Osteoblast (primary cell): ENCODE measurements at regions not wholly inside any gene's neighbourhood (a gene's known extent, or its start where the extent isn't known, plus 50 kb on each side); places are given as distances from the start of the nearest gene placed in this dataset.

Experiments used
- DNase-seq: peaks from one replicate; pipeline ENCODE4 v3.0.0; 2011; ENCODE audit warnings: low spot score, mixed read lengths; ENCODE audit not compliant: insufficient read length; ENCODE audit errors: missing footprints
- H2AFZ ChIP-seq: 2 replicates; pipeline ENCODE4 v1.6.0; 2011; ENCODE audit warnings: mild to moderate bottlenecking, low read length
- H3K27ac ChIP-seq: 2 replicates; pipeline ENCODE4 v1.5.1; 2011; ENCODE audit warnings: mild to moderate bottlenecking, low read depth, low read length, moderate library complexity
- H3K27me3 ChIP-seq: 2 replicates; pipeline ENCODE4 v1.6.0; 2012; ENCODE audit warnings: mild to moderate bottlenecking, control low read depth, inconsistent platforms, low read length, moderate library complexity; ENCODE audit not compliant: insufficient read depth
- H3K36me3 ChIP-seq: 2 replicates; pipeline ENCODE4 v1.5.1; 2011; ENCODE audit warnings: mild to moderate bottlenecking, low read length, control low read depth, moderate library complexity; ENCODE audit not compliant: insufficient read depth
- H3K4me1 ChIP-seq: 2 replicates; pipeline ENCODE4 v1.5.1; 2011; ENCODE audit warnings: mild to moderate bottlenecking, low read length, control low read depth, moderate library complexity; ENCODE audit not compliant: insufficient read depth
- H3K4me2 ChIP-seq: 2 replicates; pipeline ENCODE4 v1.6.0; 2011; ENCODE audit warnings: mild to moderate bottlenecking, low read length; ENCODE audit not compliant: insufficient read depth
- H3K4me3 ChIP-seq: fragments of 200-600 bp; sonication (generic); 3 replicates; pipeline ENCODE4 v1.5.1; 2012; ENCODE audit warnings: mild to moderate bottlenecking, low read length, inconsistent platforms; ENCODE audit not compliant: insufficient read depth
- H3K79me2 ChIP-seq: 2 replicates; pipeline ENCODE4 v1.6.0; 2012; ENCODE audit warnings: mild to moderate bottlenecking, low read length, control low read depth, inconsistent platforms; ENCODE audit not compliant: insufficient read depth
- H3K9me3 ChIP-seq: 2 replicates; pipeline ENCODE4 v1.5.1; 2011; ENCODE audit warnings: low read depth, low read length, control low read depth
- H4K20me1 ChIP-seq: 2 replicates; pipeline ENCODE4 v1.6.0; 2012; ENCODE audit warnings: mild to moderate bottlenecking, low read length, control low read depth; ENCODE audit not compliant: insufficient read depth
- CTCF ChIP-seq: IDR thresholded peaks from 2 replicates; pipeline ENCODE4 v1.5.1; 2011; ENCODE audit warnings: mild to moderate bottlenecking, low read depth, low read length, moderate library complexity; ENCODE audit errors: extremely low read depth

- no peaks in the 10 kb centered on the region for H3K79me2 ChIP-seq
- H3K9me3 ChIP-seq, result peaks cover 2% of the 10 kb centered on the region
- no peak overlapping the region for H3K4me3 ChIP-seq
- no peak overlapping the region for H3K4me2 ChIP-seq
- H4K20me1 ChIP-seq, result no peaks in the 10 kb centered on the region
- no peak for DNase-seq
- no peak overlapping the region for H3K27ac ChIP-seq
- H2AFZ ChIP-seq, result no peak overlapping the region
- no peaks in the 10 kb centered on the region for H3K4me1 ChIP-seq
- no peak for TF ChIP-seq CTCF
- H3K36me3 ChIP-seq, result no peaks in the 10 kb centered on the region
- H3K27me3 ChIP-seq, result no peaks in the 10 kb centered on the region
Observed at GRCh38 chr9:25517701-25518100, 160.5 kb downstream of the TUSC1 start.

- no peak overlapping the region for H3K4me3 ChIP-seq
- no peak for DNase-seq
- H3K27ac ChIP-seq, result no peak overlapping the region
- no peak for TF ChIP-seq CTCF
- no peaks in the 10 kb centered on the region for H4K20me1 ChIP-seq
- H3K27me3 ChIP-seq, result no peaks in the 10 kb centered on the region
- H3K4me2 ChIP-seq, result no peak overlapping the region
- no peaks in the 10 kb centered on the region for H3K36me3 ChIP-seq
- no peak overlapping the region for H2AFZ ChIP-seq
- peaks cover 2% of the 10 kb centered on the region for H3K9me3 ChIP-seq
- no peaks in the 10 kb centered on the region for H3K79me2 ChIP-seq
- no peaks in the 10 kb centered on the region for H3K4me1 ChIP-seq
Observed at GRCh38 chr9:25513509-25514033, 164.7 kb downstream of the TUSC1 start.

- Histone ChIP-seq H3K4me3 (no peak overlapping the region), H3K4me2 (no peak overlapping the region), H3K79me2 (no peaks in the 10 kb centered on the region), H3K36me3 (no peaks in the 10 kb centered on the region), H3K27ac (no peak overlapping the region), H3K27me3 (no peaks in the 10 kb centered on the region), H3K4me1 (no peaks in the 10 kb centered on the region), H3K9me3 (peaks cover 3% of the 10 kb centered on the region), H2AFZ (no peak overlapping the region), H4K20me1 (no peaks in the 10 kb centered on the region)
- no peak for DNase-seq
- no peak for TF ChIP-seq CTCF
Observed at GRCh38 chr9:25505644-25506043, 172.6 kb downstream of the TUSC1 start.

- no peak overlapping the region for H3K4me2 ChIP-seq
- H3K4me3 ChIP-seq, result no peak overlapping the region
- H3K79me2 ChIP-seq, result no peaks in the 10 kb centered on the region
- no peaks in the 10 kb centered on the region for H3K4me1 ChIP-seq
- H4K20me1 ChIP-seq, result no peaks in the 10 kb centered on the region
- TF ChIP-seq CTCF, result no peak
- DNase-seq, result no peak
- H3K27me3 ChIP-seq, result no peaks in the 10 kb centered on the region
- no peaks in the 10 kb centered on the region for H3K36me3 ChIP-seq
- no peak overlapping the region for H3K27ac ChIP-seq
- H2AFZ ChIP-seq, result no peak overlapping the region
- H3K9me3 ChIP-seq, result no peaks in the 10 kb centered on the region
Observed at GRCh38 chr9:25481372-25481771, 196.9 kb downstream of the TUSC1 start.
